ENCODE measurements at regions not wholly inside any gene's neighbourhood (a gene's known extent, or its start where the extent isn't known, plus 50 kb on each side); places are given as distances from the start of the nearest gene placed in this dataset.

- Histone ChIP-seq H3K27me3 (ENCODE audit: control insufficient read depth, insufficient read depth, low read length) (no peaks in the 10 kb centered on the region), H3K9me1 (ENCODE audit: insufficient read depth, low read length) (no peaks in the 10 kb centered on the region), H2BK15ac (ENCODE audit: low read depth, low read length) (no peak overlapping the region), H2AK5ac (ENCODE audit: low read depth, low read length) (no peak overlapping the region), H2BK20ac (ENCODE audit: low read depth, low read length) (no peak overlapping the region), H3K27ac (ENCODE audit: insufficient read depth, low read length) (no peak overlapping the region), H4K8ac (ENCODE audit: low read depth in 2 of 2, low read length in 2 of 2) (no peak overlapping the region), H4K5ac (ENCODE audit: low read depth, low read length) (no peak overlapping the region), H4K91ac (ENCODE audit: insufficient read depth, low read depth, low read length) (no peak overlapping the region), H3K18ac (ENCODE audit: low read depth, low read length) (no peak overlapping the region), H2BK5ac (ENCODE audit: low read depth, low read length, poor library complexity, severe bottlenecking) (no peak overlapping the region), H3K4ac (ENCODE audit: low read depth, low read length) (no peak overlapping the region), H3K23ac (ENCODE audit: low read depth, low read length) (no peak overlapping the region), H3K4me3 (ENCODE audit: insufficient read depth, low read depth, low read length) (no peak overlapping the region), H4K20me1 (ENCODE audit: insufficient read depth, low read length) (no peaks in the 10 kb centered on the region), H2AFZ (replicated peaks; ENCODE audit: low read length, poor library complexity) (no peak overlapping the region), H2AK9ac (replicated peaks; ENCODE audit: low read depth, low read length, poor library complexity) (no peak overlapping the region), H3K36me3 (ENCODE audit: control insufficient read depth, insufficient read depth, low read length) (no peaks in the 10 kb centered on the region), H3K9ac (ENCODE audit: low read depth, low read length) (no peak overlapping the region), H3K4me2 (ENCODE audit: low read depth, low read length) (no peak overlapping the region), H3K56ac (ENCODE audit: extremely low read depth, insufficient read depth, low read length) (no peak overlapping the region), H2BK120ac (ENCODE audit: low read depth, low read length) (no peak overlapping the region), H3K9me3 (ENCODE audit: control insufficient read depth, insufficient read depth, low read length) (no peaks in the 10 kb centered on the region), H3K79me1 (ENCODE audit: low read depth in 1 of 2, low read length in 2 of 2) (no peaks in the 10 kb centered on the region), H3K14ac (replicated peaks; ENCODE audit: low read depth, low read length) (no peak overlapping the region), H3K4me1 (ENCODE audit: control insufficient read depth, insufficient read depth, low read length) (no peaks in the 10 kb centered on the region)
- intact Hi-C loops (cut with micrococcal nuclease): no loop called here
- DNase-seq (no peak), ATAC-seq (ENCODE audit: low read depth) (no peak)
- no peak for TF ChIP-seq BHLHE40 (IDR thresholded peaks at IDR 0.05; ENCODE audit: low read depth, low read length)
- no peak for TF ChIP-seq MAZ (IDR thresholded peaks at IDR 0.05; ENCODE audit: borderline replicate concordance, low read depth, low read length)
- TF ChIP-seq USF2 (IDR thresholded peaks at IDR 0.05; ENCODE audit: low read depth, low read length): no peak
- no peak for TF ChIP-seq MAFK (IDR thresholded peaks at IDR 0.05; ENCODE audit: low read depth, low read length)
- no peak for TF ChIP-seq ELK1 (IDR thresholded peaks at IDR 0.05; ENCODE audit: borderline replicate concordance, low read depth, low read length)
- no peak for TF ChIP-seq FOS (IDR thresholded peaks at IDR 0.05; ENCODE audit: low read depth, low read length)
- TF ChIP-seq MXI1 (IDR thresholded peaks at IDR 0.05; ENCODE audit: borderline replicate concordance, low read depth, low read length): no peak
- TF ChIP-seq RCOR1 (IDR thresholded peaks at IDR 0.05; ENCODE audit: insufficient replicate concordance, low read length): no peak
- TF ChIP-seq CEBPB (IDR thresholded peaks at IDR 0.05; ENCODE audit: low read depth, low read length): no peak
- TF ChIP-seq RFX5 (IDR thresholded peaks at IDR 0.05; ENCODE audit: low read depth, low read length): no peak
- no peak for TF ChIP-seq SMC3 (IDR thresholded peaks at IDR 0.05; ENCODE audit: low read depth, low read length)
- no peak for TF ChIP-seq POLR2A (IDR thresholded peaks at IDR 0.05; ENCODE audit: low read depth, low read length)
- no peak for TF ChIP-seq CHD1 (IDR thresholded peaks at IDR 0.05; ENCODE audit: low read depth, low read length)
- no peak for TF ChIP-seq CTCF (conservative IDR thresholded peaks at IDR 0.05; ENCODE audit: low read depth, low read length)
- TF ChIP-seq NFE2L2 (IDR thresholded peaks at IDR 0.05; ENCODE audit: low read depth, low read length): no peak
- no peak for TF ChIP-seq RAD21 (IDR thresholded peaks at IDR 0.05; ENCODE audit: low read length)
- BruUV-seq (replicated peaks): no TSS peak
- in situ Hi-C loops (cut with MboI; ENCODE audit: low sequenced_read_pairs): no loop called here
- WGBS, 2 experiments (ENCODE audit: extremely low coverage in 2 of 2, insufficient read length in 1 of 2): 39% methylated on average over 5 of the region's 6 CpGs; no CpG with 5 or more reads in 1 of the 2 experiments
- dilution Hi-C loops (cut with HindIII; ENCODE audit: low sequenced_read_pairs, unreplicated experiment): no loop called here
- CTCF ChIA-PET: no interaction called here
- POLR2A ChIA-PET (ENCODE audit: unreplicated experiment): no interaction called here
Measured at GRCh38 chr1:36696261-36696940, 213.7 kb upstream of the CSF3R start.

Data from IMR-90 (cell line).